Endodermal cell (in vitro differentiated cells): ENCODE measurements at regions not wholly inside any gene's neighbourhood (a gene's known extent, or its start where the extent isn't known, plus 50 kb on each side); places are given as distances from the start of the nearest gene placed in this dataset.
"Not testable (repeated sequence)": the region's sequence is repeated elsewhere in the genome, so short reads cannot be mapped to it uniquely, and the experiment has no call there.

Experiments
- DNase-seq: peaks from one replicate; pipeline ENCODE4 v3.0.0-alpha.2; 2017
- H3K27ac ChIP-seq: 2 replicates; pipeline ENCODE4 v1.5.1; 2013; ENCODE audit warnings: mild to moderate bottlenecking, low read depth, low read length, moderate library complexity
- H3K27me3 ChIP-seq: 2 replicates; pipeline ENCODE4 v1.6.1; 2013; ENCODE audit warnings: mild to moderate bottlenecking, low read length, moderate library complexity; ENCODE audit not compliant: insufficient read depth, control insufficient read depth, poor library complexity, severe bottlenecking
- H3K36me3 ChIP-seq: 2 replicates; pipeline ENCODE4 v1.7.0; 2013; ENCODE audit warnings: mild to moderate bottlenecking, low read length, moderate library complexity; ENCODE audit not compliant: control insufficient read depth, insufficient read depth
- H3K4me1 ChIP-seq: one replicate; pipeline ENCODE4 v1.7.0; 2013; ENCODE audit warnings: low read length; ENCODE audit not compliant: control insufficient read depth, insufficient read depth
- H3K4me3 ChIP-seq: 2 replicates; pipeline ENCODE4 v1.5.1; 2013; ENCODE audit warnings: mild to moderate bottlenecking, low read length, moderate library complexity
- H3K9ac ChIP-seq: 2 replicates; pipeline ENCODE4 v1.6.1; 2013; ENCODE audit warnings: mild to moderate bottlenecking, low read length, moderate library complexity; ENCODE audit not compliant: poor library complexity, severe bottlenecking; ENCODE audit errors: extremely low read depth
- H3K9me3 ChIP-seq: 2 replicates; pipeline ENCODE4 v1.6.1; 2013; ENCODE audit warnings: mild to moderate bottlenecking, low read length, moderate library complexity; ENCODE audit not compliant: control insufficient read depth
- H3K27ac Mint-ChIP-seq: 2 replicates; pipeline ENCODE4 v1.8.0; 2020; ENCODE audit warnings: mixed read lengths
- H3K27me3 Mint-ChIP-seq: 2 replicates; pipeline ENCODE4 v1.8.0; 2021; ENCODE audit warnings: mild to moderate bottlenecking, mixed read lengths; ENCODE audit not compliant: insufficient read depth
- H3K36me3 Mint-ChIP-seq: 2 replicates; pipeline ENCODE4 v1.8.0; 2020; ENCODE audit warnings: low read depth, mixed read lengths
- H3K4me1 Mint-ChIP-seq: 2 replicates; pipeline ENCODE4 v1.8.0; 2020; ENCODE audit warnings: mixed read lengths
- H3K4me3 Mint-ChIP-seq: 2 replicates; pipeline ENCODE4 v1.8.0; 2020; ENCODE audit warnings: mild to moderate bottlenecking, moderate library complexity, mixed read lengths
- H3K9me3 Mint-ChIP-seq: 2 replicates; pipeline ENCODE4 v1.8.0; 2020; ENCODE audit warnings: mild to moderate bottlenecking, mixed read lengths
- WGBS, 2 experiments: methylation state at CpG; one replicate each; pipeline versions ENCODE4 v1.1.5 to v1.1.7; 2013; ENCODE audit warnings: missing lambda C conversion rate in 2 of 2, mixed read lengths in 1 of 2; ENCODE audit not compliant: insufficient coverage in 1 of 2, insufficient read length in 1 of 2; 5-methylcytosine and 5-hydroxymethylcytosine counted together
- TF ChIP-seq, protein P1 (sequence below): fragments of 200-600 bp; sonication (generic); conservative IDR thresholded peaks from 2 replicates; pipeline ENCODE4 v1.5.0; 2021; ENCODE audit warnings: antibody characterized with exemption, mild to moderate bottlenecking

GRCh38 chrX:7987160-7988012, 60.2 kb upstream of the PNPLA4 start:
- WGBS, 2 experiments = 93% methylated on average over 2 of the region's 6 CpGs; no CpG with 5 or more reads in 1 of the 2 experiments
- Histone ChIP-seq H3K9me3 (no peaks in the 10 kb centered on the region), H3K27ac (no peak overlapping the region), H3K36me3 (no peaks in the 10 kb centered on the region), H3K4me1 (no peaks in the 10 kb centered on the region), H3K9ac (no peak overlapping the region), H3K4me3 (no peak overlapping the region), H3K27me3 (peaks cover 21% of the 10 kb centered on the region)
- H3K36me3 Mint-ChIP-seq = no peaks in the 10 kb centered on the region
- H3K4me3 Mint-ChIP-seq = no peak overlapping the region
- DNase-seq = no peak
- TF ChIP-seq, protein P1, sequence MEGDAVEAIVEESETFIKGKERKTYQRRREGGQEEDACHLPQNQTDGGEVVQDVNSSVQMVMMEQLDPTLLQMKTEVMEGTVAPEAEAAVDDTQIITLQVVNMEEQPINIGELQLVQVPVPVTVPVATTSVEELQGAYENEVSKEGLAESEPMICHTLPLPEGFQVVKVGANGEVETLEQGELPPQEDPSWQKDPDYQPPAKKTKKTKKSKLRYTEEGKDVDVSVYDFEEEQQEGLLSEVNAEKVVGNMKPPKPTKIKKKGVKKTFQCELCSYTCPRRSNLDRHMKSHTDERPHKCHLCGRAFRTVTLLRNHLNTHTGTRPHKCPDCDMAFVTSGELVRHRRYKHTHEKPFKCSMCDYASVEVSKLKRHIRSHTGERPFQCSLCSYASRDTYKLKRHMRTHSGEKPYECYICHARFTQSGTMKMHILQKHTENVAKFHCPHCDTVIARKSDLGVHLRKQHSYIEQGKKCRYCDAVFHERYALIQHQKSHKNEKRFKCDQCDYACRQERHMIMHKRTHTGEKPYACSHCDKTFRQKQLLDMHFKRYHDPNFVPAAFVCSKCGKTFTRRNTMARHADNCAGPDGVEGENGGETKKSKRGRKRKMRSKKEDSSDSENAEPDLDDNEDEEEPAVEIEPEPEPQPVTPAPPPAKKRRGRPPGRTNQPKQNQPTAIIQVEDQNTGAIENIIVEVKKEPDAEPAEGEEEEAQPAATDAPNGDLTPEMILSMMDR = no peak
- no peaks in the 10 kb centered on the region for H3K9me3 Mint-ChIP-seq
- peaks cover 96% of the 10 kb centered on the region for H3K27me3 Mint-ChIP-seq
- no peaks in the 10 kb centered on the region for H3K4me1 Mint-ChIP-seq
- H3K27ac Mint-ChIP-seq = no peak overlapping the region

DNA sequence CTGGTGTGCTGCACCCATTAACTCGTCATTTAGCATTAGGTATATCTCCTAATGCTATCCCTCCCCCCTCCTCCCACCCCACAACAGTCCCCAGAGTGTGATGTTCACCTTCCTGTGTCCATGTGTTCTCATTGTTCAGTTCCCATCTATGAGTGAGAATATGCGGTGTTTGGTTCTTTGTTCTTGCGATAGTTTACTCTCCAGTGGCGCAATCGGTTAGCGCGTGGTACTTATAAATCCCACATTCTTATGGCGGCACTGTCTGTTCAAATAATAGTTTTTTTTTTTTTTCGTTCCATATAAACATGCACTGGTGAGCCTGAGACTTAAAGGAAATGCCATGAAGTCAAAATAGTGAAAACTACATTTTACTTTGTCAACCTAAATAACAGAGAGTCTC, 59.5 kb upstream of the PNPLA4 start:
- not testable (repeated sequence) for H3K4me3 Mint-ChIP-seq, H3K36me3 Mint-ChIP-seq, H3K9me3 ChIP-seq, H3K27ac Mint-ChIP-seq, H3K4me1 ChIP-seq, H3K27ac ChIP-seq, H3K9ac ChIP-seq, H3K4me3 ChIP-seq, H3K9me3 Mint-ChIP-seq, H3K4me1 Mint-ChIP-seq, H3K36me3 ChIP-seq, DNase-seq
- H3K27me3 ChIP-seq = peaks cover 15% of the 10 kb centered on the region
- peaks cover 95% of the 10 kb centered on the region for H3K27me3 Mint-ChIP-seq
- 99% methylated on average over 6 of the region's 9 CpGs; no CpG with 5 or more reads in 1 of the 2 experiments for WGBS, 2 experiments

- TF ChIP-seq, protein P1 = no peak
- no peak overlapping the region for H3K27ac Mint-ChIP-seq
- no peak for DNase-seq
- Histone ChIP-seq H3K9me3 (no peaks in the 10 kb centered on the region), H3K9ac (no peak overlapping the region), H3K27ac (no peak overlapping the region), H3K36me3 (no peaks in the 10 kb centered on the region), H3K4me3 (no peak overlapping the region), H3K4me1 (no peaks in the 10 kb centered on the region), H3K27me3 (peaks cover 3% of the 10 kb centered on the region)
- no peaks in the 10 kb centered on the region for H3K9me3 Mint-ChIP-seq
- H3K4me3 Mint-ChIP-seq = no peak overlapping the region
- H3K36me3 Mint-ChIP-seq = no peaks in the 10 kb centered on the region
- H3K27me3 Mint-ChIP-seq = peaks cover 90% of the 10 kb centered on the region
- H3K4me1 Mint-ChIP-seq = no peaks in the 10 kb centered on the region
Measured at GRCh38 chrX:7985568-7985967, 58.4 kb upstream of the PNPLA4 start.
